ENCODE measurements at regions not wholly inside any gene's neighbourhood (a gene's known extent, or its start where the extent isn't known, plus 50 kb on each side); places are given as distances from the start of the nearest gene placed in this dataset.

GRCh38 chr1:229717786-229718576 lies 91.9 kb downstream of the URB2 start:
- H3K27ac Mint-ChIP-seq (ENCODE audit: unreplicated experiment) = no peak overlapping the region
- no peaks in the 10 kb centered on the region for H3K4me1 Mint-ChIP-seq (ENCODE audit: unreplicated experiment)
- no peaks in the 10 kb centered on the region for H3K9me3 Mint-ChIP-seq (ENCODE audit: unreplicated experiment)

GRCh38 chr1:229726061-229726460 lies 100.0 kb downstream of the URB2 start:
- Mint-ChIP-seq H3K4me1 (ENCODE audit: unreplicated experiment) (peaks cover 8% of the 10 kb centered on the region), H3K36me3 (ENCODE audit: low read depth, unreplicated experiment) (no peaks in the 10 kb centered on the region), H3K4me3 (ENCODE audit: unreplicated experiment) (no peak overlapping the region), H3K9me3 (ENCODE audit: unreplicated experiment) (no peaks in the 10 kb centered on the region), H3K27me3 (ENCODE audit: unreplicated experiment) (peaks cover 3% of the 10 kb centered on the region), H3K27ac (ENCODE audit: unreplicated experiment) (no peak overlapping the region)
- DNase-seq (ENCODE audit: low spot score) = no peak
- no peak for TF ChIP-seq CTCF (IDR thresholded peaks at IDR 0.05; ENCODE audit: unreplicated experiment)

More at GRCh38 chr1:229717786-229718576, 91.9 kb downstream of the URB2 start:
- H3K36me3 Mint-ChIP-seq (ENCODE audit: low read depth, unreplicated experiment) = no peaks in the 10 kb centered on the region
- no peak overlapping the region for H3K4me3 Mint-ChIP-seq (ENCODE audit: unreplicated experiment)
- no peak for TF ChIP-seq CTCF (IDR thresholded peaks at IDR 0.05; ENCODE audit: unreplicated experiment)
- DNase-seq (ENCODE audit: low spot score) = no peak
- peaks cover 2% of the 10 kb centered on the region for H3K27me3 Mint-ChIP-seq (ENCODE audit: unreplicated experiment)

- no peaks in the 10 kb centered on the region for H3K36me3 Mint-ChIP-seq (ENCODE audit: low read depth, unreplicated experiment)
- H3K4me1 Mint-ChIP-seq (ENCODE audit: unreplicated experiment) = peaks cover 8% of the 10 kb centered on the region
- no peak for TF ChIP-seq CTCF (IDR thresholded peaks at IDR 0.05; ENCODE audit: unreplicated experiment)
These were observed 103.9 kb downstream of the URB2 start for GRCh38 chr1:229729916-229730315.

GRCh38 chr1:229730573-229730972 lies 104.5 kb downstream of the URB2 start:
- DNase-seq (ENCODE audit: low spot score) = no peak
- H3K9me3 Mint-ChIP-seq (ENCODE audit: unreplicated experiment) = no peaks in the 10 kb centered on the region

More at GRCh38 chr1:229729916-229730315, 103.9 kb downstream of the URB2 start:
- DNase-seq (ENCODE audit: low spot score) = no peak
- no peak overlapping the region for H3K4me3 Mint-ChIP-seq (ENCODE audit: unreplicated experiment)
- H3K27ac Mint-ChIP-seq (ENCODE audit: unreplicated experiment) = no peak overlapping the region
- H3K9me3 Mint-ChIP-seq (ENCODE audit: unreplicated experiment) = no peaks in the 10 kb centered on the region
- H3K27me3 Mint-ChIP-seq (ENCODE audit: unreplicated experiment) = peaks cover 3% of the 10 kb centered on the region

More at GRCh38 chr1:229730573-229730972, 104.5 kb downstream of the URB2 start:
- Mint-ChIP-seq H3K4me1 (ENCODE audit: unreplicated experiment) (peaks cover 8% of the 10 kb centered on the region), H3K36me3 (ENCODE audit: low read depth, unreplicated experiment) (no peaks in the 10 kb centered on the region), H3K27me3 (ENCODE audit: unreplicated experiment) (peaks cover 3% of the 10 kb centered on the region), H3K27ac (ENCODE audit: unreplicated experiment) (no peak overlapping the region), H3K4me3 (ENCODE audit: unreplicated experiment) (no peak overlapping the region)
- TF ChIP-seq CTCF (IDR thresholded peaks at IDR 0.05; ENCODE audit: unreplicated experiment) = no peak
